T47D (cell line): ENCODE measurements at regions not wholly inside any gene's neighbourhood (a gene's known extent, or its start where the extent isn't known, plus 50 kb on each side); places are given as distances from the start of the nearest gene placed in this dataset.
"Not testable (repeated sequence)": the region's sequence is repeated elsewhere in the genome, so short reads cannot be mapped to it uniquely, and the experiment has no call there.

Source experiments
- DNase-seq, 2 experiments: peaks; one replicate each; pipeline versions ENCODE4 v3.0.0 to v3.0.0-alpha.2; 2011 to 2012; ENCODE audit warnings: low read depth in 1 of 2, low spot score in 1 of 2
- JUND ChIP-seq: IDR thresholded peaks from 2 replicates; pipeline ENCODE4 v1.6.1; 2012; ENCODE audit warnings: low read depth
- in situ Hi-C: cut with HindIII; loops from 2 replicates; pipeline ENCODE4 v1.10.0; 2016; ENCODE audit warnings: low sequenced_read_pairs, low pct_unique_long_range_greater_than_20kb

DNA sequence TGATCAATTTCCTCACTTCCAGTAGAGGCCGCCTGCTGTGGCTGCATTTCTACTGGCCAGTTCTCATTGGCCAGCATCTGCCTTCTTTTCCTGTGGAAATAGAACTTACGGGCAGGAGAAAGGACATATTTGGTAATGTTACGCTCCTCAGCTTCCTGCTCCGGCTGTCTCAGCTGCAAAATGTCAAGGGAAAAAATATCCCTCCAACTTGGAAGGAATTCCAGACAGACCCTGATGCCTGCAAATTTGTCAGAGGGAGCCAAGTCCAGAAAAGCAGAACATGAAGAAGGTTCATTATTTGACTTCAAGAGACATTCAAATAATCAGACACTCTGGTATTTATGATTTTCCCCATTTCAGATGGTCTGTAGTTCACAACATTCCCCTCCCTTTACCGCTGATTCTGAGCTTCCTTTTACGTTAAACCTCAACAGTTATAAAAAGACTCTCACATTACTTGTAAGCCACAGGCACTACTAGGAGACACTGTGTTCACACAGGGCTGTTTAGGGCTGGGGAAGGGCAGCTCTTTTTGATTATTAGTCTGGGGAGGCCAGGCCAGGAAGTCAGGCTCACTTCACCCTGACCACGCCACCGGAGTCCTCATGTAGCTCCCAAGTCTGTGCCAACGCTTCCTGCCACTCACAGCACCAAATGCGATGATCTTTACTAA is 179.6 kb upstream of the CCN2 start:
- in situ Hi-C loops = no loop called here
- no peak for TF ChIP-seq JUND
- no peak for DNase-seq

DNA sequence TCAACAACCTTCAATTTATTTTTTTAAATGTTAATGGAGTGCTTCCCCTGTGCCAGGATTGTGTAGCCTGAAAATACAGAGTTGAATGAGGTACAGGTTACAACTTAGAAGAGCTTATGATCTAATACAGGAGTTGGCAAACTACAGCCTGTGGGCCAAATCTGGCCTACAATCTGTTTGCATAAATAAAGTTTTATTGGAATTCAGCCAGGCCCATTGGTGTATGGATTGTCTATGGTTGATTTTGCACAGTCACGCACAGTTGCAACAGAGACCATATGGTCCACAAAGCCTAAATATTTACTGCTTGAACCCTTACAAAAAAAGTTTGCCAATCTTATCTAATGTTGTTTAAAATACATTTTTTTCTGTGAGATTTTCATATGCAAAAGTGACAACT is 177.3 kb upstream of the CCN2 start:
- TF ChIP-seq JUND = no peak
- in situ Hi-C loops = no loop called here
- DNase-seq = peak in 1 of 2 experiments; percentile 3

DNA sequence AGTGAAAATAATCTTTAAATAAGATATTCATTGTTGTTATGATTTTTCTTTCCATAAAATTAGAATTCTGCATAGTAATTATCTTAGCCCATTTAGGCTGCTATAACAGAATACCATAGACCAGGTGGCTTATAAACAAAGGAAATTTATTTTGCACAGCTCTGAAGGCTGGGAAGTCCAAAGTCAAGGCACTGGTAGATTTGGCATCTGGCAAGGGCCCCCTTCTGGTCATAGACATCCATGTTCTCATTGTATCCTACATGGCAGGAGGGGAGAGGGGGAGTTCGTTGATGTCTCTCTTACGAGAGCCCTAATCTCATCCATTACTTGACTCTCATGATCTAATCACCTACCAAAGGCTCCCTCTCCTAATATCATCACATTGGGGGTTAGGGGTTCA is 175.0 kb upstream of the CCN2 start:
- no peak for DNase-seq
- no peak for TF ChIP-seq JUND
- in situ Hi-C loops = no loop called here

DNA sequence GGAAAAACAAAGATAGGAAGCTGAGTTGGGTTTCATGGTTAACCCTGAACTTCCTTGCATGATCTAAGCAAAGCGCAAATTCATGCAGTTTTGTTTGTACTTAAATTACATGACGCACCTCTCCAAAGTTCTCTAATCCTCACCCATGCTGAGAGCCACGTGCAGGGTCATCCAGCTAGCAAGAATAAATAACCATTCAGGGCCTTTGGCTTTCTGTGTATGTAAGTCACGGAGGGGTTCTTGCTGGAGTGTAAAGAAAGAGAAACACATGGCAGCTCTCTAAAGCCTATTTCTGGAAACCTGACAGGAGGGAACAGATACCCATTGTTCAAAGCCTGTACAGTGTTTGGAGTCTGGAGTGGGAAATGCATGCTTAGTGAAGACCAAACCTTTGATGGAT is 171.7 kb upstream of the CCN2 start:
- in situ Hi-C loops = no loop called here
- DNase-seq = no peak
- no peak for TF ChIP-seq JUND

DNA sequence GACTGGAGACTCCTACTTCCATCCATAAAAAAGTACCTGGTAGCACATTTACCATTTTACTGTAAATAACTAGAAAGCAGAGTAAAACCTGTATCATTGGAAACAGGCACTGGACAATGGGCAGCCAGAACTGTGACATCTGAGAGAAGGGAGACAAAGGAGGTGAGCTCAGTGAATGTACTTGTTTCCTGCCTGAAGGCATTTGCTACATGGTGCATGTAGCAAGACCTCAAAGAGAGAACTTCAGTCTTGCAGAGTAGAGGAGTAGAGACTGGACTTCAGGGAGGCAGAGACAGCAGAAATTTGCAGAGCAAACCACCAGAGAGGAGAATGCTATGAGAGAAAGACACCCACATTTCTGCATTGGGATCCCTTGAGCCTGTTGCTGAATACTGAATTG is 171.0 kb upstream of the CCN2 start:
- DNase-seq = no peak
- in situ Hi-C loops = no loop called here
- TF ChIP-seq JUND = no peak

DNA sequence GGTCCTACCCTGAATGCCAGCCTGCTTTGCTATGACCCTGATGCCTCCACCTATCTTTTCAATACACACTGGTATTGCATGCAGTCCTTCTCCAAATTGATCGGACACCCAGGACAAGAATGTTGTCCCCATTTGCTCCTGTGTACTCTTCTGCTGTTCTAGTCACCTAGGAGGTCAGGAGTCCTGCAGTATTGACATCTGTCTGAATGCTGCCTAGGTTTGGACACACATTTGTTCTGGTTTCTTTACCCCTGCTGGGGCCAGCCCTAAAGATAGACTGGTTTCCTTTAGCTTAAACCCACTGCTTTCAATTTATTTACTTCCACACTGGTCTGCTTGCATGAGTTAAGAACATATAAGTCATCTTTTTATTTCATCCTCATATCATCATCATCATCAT is 167.0 kb upstream of the CCN2 start:
- TF ChIP-seq JUND = no peak
- DNase-seq = no peak
- in situ Hi-C loops = no loop called here

DNA sequence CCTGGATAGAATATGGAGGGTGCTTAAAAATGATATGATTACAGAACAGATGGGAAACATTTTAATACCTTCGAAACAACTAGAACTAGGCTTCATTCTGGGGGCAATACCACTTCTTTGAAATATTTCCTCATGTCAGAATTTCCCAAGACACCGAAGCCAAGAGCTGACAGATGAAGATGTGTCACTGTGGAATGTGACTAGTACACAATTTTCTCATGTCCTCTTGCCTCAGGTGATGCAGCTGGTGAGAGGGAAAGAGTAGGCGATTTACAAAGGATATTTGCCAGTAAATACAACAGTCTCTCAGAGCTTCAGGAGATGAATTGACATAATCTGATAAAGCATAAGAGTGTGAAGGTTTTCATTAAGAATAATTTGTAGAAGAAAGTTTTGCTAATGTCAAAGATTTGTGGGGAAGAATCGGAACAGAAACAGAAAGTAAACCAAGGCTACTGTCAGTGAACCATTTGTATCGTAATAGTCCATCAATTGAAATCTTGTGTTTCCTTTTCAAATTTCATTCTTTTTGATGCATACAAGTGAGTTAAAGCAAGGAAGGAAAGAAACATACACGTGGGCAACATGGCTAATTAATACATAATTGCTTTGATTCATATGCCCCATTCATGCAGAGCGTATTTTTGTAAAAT is 164.7 kb upstream of the CCN2 start:
- peak in 1 of 2 experiments; percentile 68 for DNase-seq
- in situ Hi-C loops = no loop called here
- no peak for TF ChIP-seq JUND

DNA sequence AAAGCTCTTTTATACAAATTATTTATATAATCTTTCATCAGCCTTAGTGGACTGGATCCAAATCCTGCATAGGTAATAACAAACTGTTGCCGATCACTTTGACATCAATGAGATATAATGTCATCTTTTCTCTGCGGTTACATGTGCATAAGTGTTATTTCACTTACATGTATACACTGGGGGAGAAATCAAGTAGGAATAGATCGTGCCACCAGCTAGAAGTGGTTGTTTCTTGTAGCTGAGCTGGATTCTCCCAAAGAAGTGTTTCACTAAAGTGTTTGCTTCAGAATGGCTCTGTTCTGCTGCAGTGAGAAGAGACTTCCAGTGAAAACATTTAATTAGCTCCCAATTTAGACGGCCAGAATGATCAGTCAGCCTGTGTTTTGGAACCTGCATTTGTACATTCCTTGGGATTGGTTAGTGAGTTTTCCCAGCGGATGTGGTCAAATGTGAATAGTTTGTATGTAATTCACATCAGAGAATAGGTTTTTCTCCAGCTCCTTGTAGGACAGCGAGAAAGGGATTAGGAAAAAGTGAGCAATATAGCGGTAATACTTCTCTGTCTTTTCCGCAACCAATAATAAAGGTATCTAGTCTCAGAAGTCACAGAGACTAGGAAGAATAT is 163.1 kb upstream of the CCN2 start:
- DNase-seq = no peak
- in situ Hi-C loops = no loop called here
- TF ChIP-seq JUND = no peak

DNA sequence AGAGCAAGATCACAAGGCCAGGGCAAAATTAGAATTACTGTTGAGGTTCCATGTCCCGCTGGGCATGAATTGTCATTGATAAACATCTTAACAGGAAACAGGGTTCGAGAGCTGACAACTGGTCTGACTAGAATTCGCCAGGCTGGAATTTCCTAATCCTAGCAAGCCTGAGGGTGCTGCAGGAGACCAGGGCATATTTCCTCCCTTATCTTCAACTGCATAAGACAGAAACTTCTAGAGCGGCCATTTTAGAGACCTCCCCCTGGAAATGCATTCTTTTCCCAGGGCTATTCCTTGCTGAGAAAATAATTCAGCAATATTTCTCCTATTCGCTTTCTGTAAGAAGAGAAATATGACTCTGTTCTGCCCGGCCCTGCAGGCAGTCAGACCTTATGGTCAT is 158.6 kb upstream of the CCN2 start:
- in situ Hi-C loops = not testable (repeated sequence)
- DNase-seq = peak in 1 of 2 experiments; percentile 15

DNA sequence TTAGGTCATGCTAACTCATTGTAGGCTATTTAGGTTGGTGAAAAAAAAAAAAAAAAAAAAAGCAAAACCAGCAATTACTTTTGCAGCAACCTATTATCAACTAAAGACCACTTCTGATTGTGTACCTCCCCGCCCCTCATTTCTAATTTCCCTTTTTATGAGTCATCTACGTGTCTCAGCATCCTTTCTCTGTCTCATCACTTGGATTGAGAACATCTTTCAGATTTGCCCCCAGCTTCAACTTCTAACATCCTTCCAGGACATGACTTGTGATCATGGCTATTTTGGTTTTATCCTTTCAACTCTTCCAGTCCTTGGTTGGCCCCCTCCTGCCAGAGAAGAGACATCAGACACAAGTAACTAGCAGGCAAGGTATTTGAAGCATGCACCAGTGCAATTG is 156.7 kb upstream of the CCN2 start:
- no peak for DNase-seq
- no peak for TF ChIP-seq JUND
- in situ Hi-C loops = no loop called here

DNA sequence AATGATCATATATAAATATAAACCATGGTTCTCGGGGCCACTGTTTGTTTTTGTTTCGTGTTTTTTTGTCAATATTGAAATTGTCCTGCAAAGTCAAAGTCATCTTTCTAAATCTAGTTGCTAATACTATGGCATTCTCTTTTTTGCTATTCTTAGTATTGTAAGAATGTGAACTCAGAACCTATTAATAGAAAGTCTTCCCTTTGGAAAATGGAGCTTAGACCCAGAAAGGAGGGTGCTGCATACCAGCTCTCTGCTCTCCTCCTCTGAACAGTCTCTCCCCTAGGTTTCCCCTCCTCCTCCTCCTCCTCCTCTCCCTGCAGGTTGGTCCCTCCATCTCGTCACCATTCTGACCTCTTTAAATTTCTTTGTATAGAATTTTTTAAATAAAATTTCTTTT is 150.4 kb upstream of the CCN2 start:
- TF ChIP-seq JUND = no peak
- in situ Hi-C loops = no loop called here

DNA sequence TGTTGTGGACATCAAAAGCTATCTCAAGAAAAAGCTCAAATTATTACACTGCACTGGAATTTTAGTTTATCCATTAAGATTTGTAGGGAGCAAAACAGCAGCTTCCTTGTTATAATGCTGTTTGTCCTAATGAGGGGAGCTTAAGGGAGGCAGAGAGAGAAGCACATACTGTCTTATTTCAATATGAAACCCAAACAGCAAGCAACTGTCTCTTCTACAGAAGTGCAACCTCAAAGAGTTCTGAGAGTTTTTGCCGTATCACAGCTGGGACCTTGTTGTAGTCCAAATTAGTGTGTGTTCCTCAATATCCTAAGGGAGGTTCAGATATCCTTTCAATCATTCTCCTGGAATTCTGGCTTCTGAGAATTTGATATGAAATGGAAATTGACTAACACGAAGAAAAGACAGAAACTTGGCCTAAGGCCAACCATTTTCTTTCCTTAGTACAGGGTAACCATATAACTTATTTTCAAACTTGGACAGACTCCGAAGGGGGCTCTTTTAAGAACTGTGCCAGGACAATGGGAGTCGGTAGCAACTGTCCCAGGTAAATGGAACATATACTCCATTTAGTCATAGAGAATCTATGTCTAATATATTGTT is 149.3 kb upstream of the CCN2 start:
- in situ Hi-C loops = no loop called here
- TF ChIP-seq JUND = no peak

More for the DNA sequence above, 150.4 kb upstream of the CCN2 start:
- DNase-seq = no peak

DNA sequence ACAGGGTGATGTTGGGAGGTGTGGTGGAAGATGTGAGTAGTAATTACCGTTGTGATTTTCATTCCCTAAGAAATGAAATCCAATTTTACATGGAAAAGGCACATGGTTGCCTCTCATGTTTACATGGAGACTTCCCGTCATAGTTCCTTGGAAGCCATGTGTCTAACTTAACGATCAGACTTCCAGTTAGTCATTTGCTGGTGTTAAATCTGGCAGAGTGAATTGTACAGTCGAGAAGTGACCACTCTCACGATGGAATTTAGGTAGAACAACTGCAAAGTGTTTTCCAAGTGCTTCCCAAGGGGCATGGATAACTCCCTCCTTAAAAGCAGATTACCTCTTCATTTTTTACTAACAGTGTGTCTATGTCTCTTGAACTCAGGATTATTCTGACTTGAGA is 145.8 kb upstream of the CCN2 start:
- DNase-seq = no peak
- TF ChIP-seq JUND = no peak
- in situ Hi-C loops = no loop called here

More for the DNA sequence above, 149.3 kb upstream of the CCN2 start:
- no peak for DNase-seq

DNA sequence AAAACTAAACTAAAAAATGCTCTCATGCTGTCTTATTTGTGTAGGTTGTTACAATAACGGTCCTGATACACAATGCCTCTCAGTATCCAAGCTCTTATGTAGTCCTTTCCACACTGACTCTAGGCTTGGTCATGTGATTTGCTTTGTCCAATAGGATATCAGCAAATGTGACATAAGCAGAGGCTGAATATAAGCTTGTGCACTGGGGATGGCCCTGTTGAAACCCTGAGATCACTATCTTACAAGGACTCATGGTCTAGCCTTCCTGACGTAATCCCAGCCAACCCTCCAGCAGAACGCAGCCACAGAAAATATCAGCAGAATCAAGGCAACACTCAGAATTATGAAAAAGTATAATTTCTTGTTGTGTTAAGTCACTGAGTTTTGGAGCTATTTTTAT is 145.1 kb upstream of the CCN2 start:
- in situ Hi-C loops = no loop called here
- no peak for TF ChIP-seq JUND
- no peak for DNase-seq
